ENCODE measurements at regions not wholly inside any gene's neighbourhood (a gene's known extent, or its start where the extent isn't known, plus 50 kb on each side); places are given as distances from the start of the nearest gene placed in this dataset.

DNA sequence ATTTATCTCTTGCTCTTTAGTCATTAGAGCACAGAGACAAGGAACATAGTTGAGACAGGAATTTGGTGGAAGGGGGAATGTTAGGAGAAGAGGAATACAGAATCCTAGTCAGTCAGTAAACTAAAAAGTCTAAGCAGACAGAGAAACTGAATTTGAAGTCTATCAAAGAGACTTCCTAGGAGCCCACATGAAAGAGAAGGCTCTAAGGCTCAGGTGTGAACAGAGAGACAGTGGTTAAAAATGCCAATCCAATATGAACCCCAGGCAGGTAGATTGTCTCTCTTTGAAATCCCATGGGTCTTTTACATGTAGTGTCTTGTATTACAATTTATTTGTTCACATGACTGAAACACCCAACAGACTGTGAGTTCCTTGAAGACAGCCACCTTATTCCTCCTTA, 77.8 kb upstream of the NFKB1 start:
- TF ChIP-seq CTCF (IDR thresholded peaks at IDR 0.05; ENCODE audit: low read depth, low read length) (no peak), EZH2phosphoT487 (IDR thresholded peaks at IDR 0.05; ENCODE audit: low read depth) (no peak)

All from OCI-LY3 (cell line).